ENCODE measurements at regions not wholly inside any gene's neighbourhood (a gene's known extent, or its start where the extent isn't known, plus 50 kb on each side); places are given as distances from the start of the nearest gene placed in this dataset.
"Not testable (repeated sequence)": the region's sequence is repeated elsewhere in the genome, so short reads cannot be mapped to it uniquely, and the experiment has no call there.

GRCh38 chr16:87213536-87213935, 103.7 kb downstream of the C16orf95 start:
- H3K9me3 ChIP-seq, result no peaks in the 10 kb centered on the region
- no peaks in the 10 kb centered on the region for H3K36me3 ChIP-seq
- H3K4me3 ChIP-seq (ENCODE audit: low read depth in 1 of 2, low read length in 1 of 2), result no peak overlapping the region
- no peaks in the 10 kb centered on the region for H3K4me1 ChIP-seq (ENCODE audit: control insufficient read depth in 1 of 2, insufficient read depth in 1 of 2, low read depth in 1 of 2, low read length in 1 of 2)
- H3K27me3 ChIP-seq, result no peaks in the 10 kb centered on the region
- TF ChIP-seq CTCF (IDR thresholded peaks at IDR 0.05), result no peak
- no peak overlapping the region for H3K27ac ChIP-seq

- TF ChIP-seq CTCF (IDR thresholded peaks at IDR 0.05), result no peak
- H3K4me3 ChIP-seq (ENCODE audit: low read depth in 1 of 2, low read length in 1 of 2), result no peak overlapping the region
- H3K36me3 ChIP-seq, result no peaks in the 10 kb centered on the region
- H3K27me3 ChIP-seq, result no peaks in the 10 kb centered on the region
- H3K4me1 ChIP-seq (ENCODE audit: control insufficient read depth in 1 of 2, insufficient read depth in 1 of 2, low read depth in 1 of 2, low read length in 1 of 2), result no peaks in the 10 kb centered on the region
- H3K9me3 ChIP-seq, result no peaks in the 10 kb centered on the region
- H3K27ac ChIP-seq, result no peak overlapping the region
Measured at GRCh38 chr16:87216148-87216840, 100.9 kb downstream of the C16orf95 start.

GRCh38 chr16:87216841-87217275, 100.3 kb downstream of the C16orf95 start:
- Histone ChIP-seq H3K4me3 (ENCODE audit: low read depth in 1 of 2, low read length in 1 of 2) (no peak overlapping the region), H3K9me3 (no peaks in the 10 kb centered on the region), H3K27ac (no peak overlapping the region), H3K36me3 (no peaks in the 10 kb centered on the region), H3K27me3 (no peaks in the 10 kb centered on the region), H3K4me1 (ENCODE audit: control insufficient read depth in 1 of 2, insufficient read depth in 1 of 2, low read depth in 1 of 2, low read length in 1 of 2) (no peaks in the 10 kb centered on the region)
- no peak for TF ChIP-seq CTCF (IDR thresholded peaks at IDR 0.05)

- not testable (repeated sequence) for H3K36me3 ChIP-seq; H3K27ac ChIP-seq; H3K27me3 ChIP-seq; H3K4me1 ChIP-seq (ENCODE audit: control insufficient read depth in 1 of 2, insufficient read depth in 1 of 2, low read depth in 1 of 2, low read length in 1 of 2); H3K9me3 ChIP-seq; H3K4me3 ChIP-seq (ENCODE audit: low read depth in 1 of 2, low read length in 1 of 2)
Measured at GRCh38 chr16:87217802-87218201, 99.4 kb downstream of the C16orf95 start.

GRCh38 chr16:87218281-87219055, 98.7 kb downstream of the C16orf95 start:
- no peak overlapping the region for H3K27ac ChIP-seq
- no peaks in the 10 kb centered on the region for H3K9me3 ChIP-seq
- TF ChIP-seq CTCF (IDR thresholded peaks at IDR 0.05), result no peak
- H3K36me3 ChIP-seq, result no peaks in the 10 kb centered on the region
- H3K4me1 ChIP-seq (ENCODE audit: control insufficient read depth in 1 of 2, insufficient read depth in 1 of 2, low read depth in 1 of 2, low read length in 1 of 2), result no peaks in the 10 kb centered on the region
- no peaks in the 10 kb centered on the region for H3K27me3 ChIP-seq
- H3K4me3 ChIP-seq (ENCODE audit: low read depth in 1 of 2, low read length in 1 of 2), result no peak overlapping the region

GRCh38 chr16:87219287-87219909, 97.8 kb downstream of the C16orf95 start:
- no peaks in the 10 kb centered on the region for H3K4me1 ChIP-seq (ENCODE audit: control insufficient read depth in 1 of 2, insufficient read depth in 1 of 2, low read depth in 1 of 2, low read length in 1 of 2)
- no peak overlapping the region for H3K27ac ChIP-seq
- TF ChIP-seq CTCF (IDR thresholded peaks at IDR 0.05), result no peak
- no peak overlapping the region for H3K4me3 ChIP-seq (ENCODE audit: low read depth in 1 of 2, low read length in 1 of 2)
- H3K9me3 ChIP-seq, result no peaks in the 10 kb centered on the region
- no peaks in the 10 kb centered on the region for H3K36me3 ChIP-seq
- no peaks in the 10 kb centered on the region for H3K27me3 ChIP-seq

Data from neutrophil (primary cell).